ENCODE measurements at regions not wholly inside any gene's neighbourhood (a gene's known extent, or its start where the extent isn't known, plus 50 kb on each side); places are given as distances from the start of the nearest gene placed in this dataset.

- TF ChIP-seq CTCF (conservative IDR thresholded peaks at IDR 0.05; ENCODE audit: low read depth in 2 of 2) = no peak
- TF ChIP-seq EZH2 (IDR thresholded peaks at IDR 0.05; ENCODE audit: low read depth, unreplicated experiment) = no peak
- no peak for TF ChIP-seq EZH2phosphoT487 (IDR thresholded peaks at IDR 0.05; ENCODE audit: unreplicated experiment)
- TF ChIP-seq POLR2AphosphoS5 (IDR thresholded peaks at IDR 0.05; ENCODE audit: low read depth) = no peak
- no peak for TF ChIP-seq REST (IDR thresholded peaks at IDR 0.05; ENCODE audit: unreplicated experiment)
- no peak for TF ChIP-seq CREB1 (CRISPR knock-in tag; IDR thresholded peaks at IDR 0.05; ENCODE audit: low read depth)
- TF ChIP-seq ETS1 (IDR thresholded peaks at IDR 0.05) = no peak
- no peak for TF ChIP-seq ZNF331 (CRISPR knock-in tag; IDR thresholded peaks at IDR 0.05; ENCODE audit: low read depth)
- TF ChIP-seq JUNB (IDR thresholded peaks at IDR 0.05; ENCODE audit: unreplicated experiment) = no peak
Measured at GRCh38 chr11:116310226-116310625, 462.6 kb downstream of the BUD13 start.
